ENCODE measurements at regions not wholly inside any gene's neighbourhood (a gene's known extent, or its start where the extent isn't known, plus 50 kb on each side); places are given as distances from the start of the nearest gene placed in this dataset.

DNA sequence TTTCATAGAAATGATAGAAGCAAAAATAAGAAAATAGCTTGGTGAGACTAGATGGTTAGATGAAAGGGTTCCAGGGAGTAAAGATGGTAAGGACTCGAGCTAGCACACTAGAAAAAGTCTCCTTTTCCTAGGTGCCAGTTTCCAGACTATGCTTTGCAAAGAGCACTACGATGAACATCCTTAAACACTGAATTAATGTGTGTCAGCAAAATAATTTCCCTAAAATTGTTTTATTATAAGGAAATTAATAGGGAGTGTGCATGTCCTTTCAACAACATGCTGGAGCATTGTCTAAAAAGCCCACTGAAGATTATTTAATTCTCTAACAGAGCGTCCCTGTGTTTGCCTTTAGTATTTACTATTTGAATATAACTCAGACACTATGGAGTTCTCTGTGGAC is 107.4 kb upstream of the NDUFV2 start:
- no peak overlapping the region for H2AFZ ChIP-seq (ENCODE audit: low read length)
- TF ChIP-seq EZH2phosphoT487 (IDR thresholded peaks at IDR 0.05; ENCODE audit: borderline replicate concordance) (no peak), CTCF (conservative IDR thresholded peaks at IDR 0.05; ENCODE audit: low read length) (no peak)

GRCh38 chr18:8996771-8997432 is 105.6 kb upstream of the NDUFV2 start:
- no peaks in the 10 kb centered on the region for H3K36me3 ChIP-seq (ENCODE audit: insufficient read depth, low read length)
- no peak overlapping the region for H3K4me2 ChIP-seq (ENCODE audit: low read depth, low read length, poor library complexity, severe bottlenecking)
- H3K4me1 ChIP-seq (ENCODE audit: insufficient read depth, low read length, poor library complexity, severe bottlenecking), result no peaks in the 10 kb centered on the region
- H2AFZ ChIP-seq (ENCODE audit: low read length), result no peak overlapping the region
- H3K9me2 ChIP-seq (replicated peaks; ENCODE audit: low read depth, low read length), result no peaks in the 10 kb centered on the region
- H3K79me2 ChIP-seq (ENCODE audit: insufficient read depth, low read length), result no peaks in the 10 kb centered on the region
- H3F3A ChIP-seq (ENCODE audit: low read depth), result no peaks in the 10 kb centered on the region
- no peak for TF ChIP-seq CTCF (conservative IDR thresholded peaks at IDR 0.05; ENCODE audit: low read length)
- no peak for TF ChIP-seq EZH2phosphoT487 (IDR thresholded peaks at IDR 0.05; ENCODE audit: borderline replicate concordance)
- H3K27me3 ChIP-seq (ENCODE audit: insufficient read depth, low read length, poor library complexity, severe bottlenecking), result no peaks in the 10 kb centered on the region
- no peak overlapping the region for H3K9ac ChIP-seq (ENCODE audit: low read depth, low read length, poor library complexity, severe bottlenecking)
- H3K4me3 ChIP-seq (ENCODE audit: low read length, poor library complexity, severe bottlenecking), result no peak overlapping the region
- no peaks in the 10 kb centered on the region for H3K9me3 ChIP-seq (ENCODE audit: insufficient read depth, low read depth, low read length)
- H4K20me1 ChIP-seq (ENCODE audit: insufficient read depth, low read length, poor library complexity, severe bottlenecking), result no peaks in the 10 kb centered on the region

More for the DNA sequence above, 107.4 kb upstream of the NDUFV2 start:
- H3K79me2 ChIP-seq (ENCODE audit: insufficient read depth, low read length), result no peaks in the 10 kb centered on the region
- no peak overlapping the region for H3K4me3 ChIP-seq (ENCODE audit: low read length, poor library complexity, severe bottlenecking)
- H3K4me1 ChIP-seq (ENCODE audit: insufficient read depth, low read length, poor library complexity, severe bottlenecking), result no peaks in the 10 kb centered on the region
- H4K20me1 ChIP-seq (ENCODE audit: insufficient read depth, low read length, poor library complexity, severe bottlenecking), result no peaks in the 10 kb centered on the region
- H3K4me2 ChIP-seq (ENCODE audit: low read depth, low read length, poor library complexity, severe bottlenecking), result no peak overlapping the region
- no peaks in the 10 kb centered on the region for H3K36me3 ChIP-seq (ENCODE audit: insufficient read depth, low read length)
- H3K27me3 ChIP-seq (ENCODE audit: insufficient read depth, low read length, poor library complexity, severe bottlenecking), result no peaks in the 10 kb centered on the region
- H3K9ac ChIP-seq (ENCODE audit: low read depth, low read length, poor library complexity, severe bottlenecking), result no peak overlapping the region
- H3F3A ChIP-seq (ENCODE audit: low read depth), result no peaks in the 10 kb centered on the region
- no peaks in the 10 kb centered on the region for H3K9me3 ChIP-seq (ENCODE audit: insufficient read depth, low read depth, low read length)
- H3K9me2 ChIP-seq (replicated peaks; ENCODE audit: low read depth, low read length), result no peaks in the 10 kb centered on the region

DNA sequence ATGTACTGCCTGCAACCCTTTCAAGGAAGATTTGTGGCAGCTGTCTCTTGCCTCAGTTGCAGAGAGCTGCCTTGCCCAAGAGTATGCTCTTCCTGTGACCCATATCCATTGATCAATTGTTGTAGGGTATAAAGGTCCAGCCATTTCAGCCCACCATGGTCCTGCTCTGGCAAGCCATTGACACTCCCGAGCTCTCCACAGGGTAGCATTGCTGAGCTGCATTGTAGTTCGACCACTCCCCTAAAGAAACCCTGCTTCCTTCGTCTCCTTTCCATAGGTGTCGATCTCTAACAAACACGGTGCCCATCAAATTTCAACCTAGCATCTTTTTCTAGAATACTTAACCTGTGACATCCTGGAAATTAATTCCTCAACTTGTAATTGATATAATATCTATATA is 104.9 kb upstream of the NDUFV2 start:
- no peaks in the 10 kb centered on the region for H4K20me1 ChIP-seq (ENCODE audit: insufficient read depth, low read length, poor library complexity, severe bottlenecking)
- no peaks in the 10 kb centered on the region for H3F3A ChIP-seq (ENCODE audit: low read depth)
- no peaks in the 10 kb centered on the region for H3K27me3 ChIP-seq (ENCODE audit: insufficient read depth, low read length, poor library complexity, severe bottlenecking)
- no peak for TF ChIP-seq EZH2phosphoT487 (IDR thresholded peaks at IDR 0.05; ENCODE audit: borderline replicate concordance)
- TF ChIP-seq CTCF (conservative IDR thresholded peaks at IDR 0.05; ENCODE audit: low read length), result no peak
- no peak overlapping the region for H2AFZ ChIP-seq (ENCODE audit: low read length)
- no peak overlapping the region for H3K4me2 ChIP-seq (ENCODE audit: low read depth, low read length, poor library complexity, severe bottlenecking)
- no peaks in the 10 kb centered on the region for H3K4me1 ChIP-seq (ENCODE audit: insufficient read depth, low read length, poor library complexity, severe bottlenecking)
- H3K9me2 ChIP-seq (replicated peaks; ENCODE audit: low read depth, low read length), result no peaks in the 10 kb centered on the region
- H3K4me3 ChIP-seq (ENCODE audit: low read length, poor library complexity, severe bottlenecking), result no peak overlapping the region
- H3K36me3 ChIP-seq (ENCODE audit: insufficient read depth, low read length), result no peaks in the 10 kb centered on the region
- no peaks in the 10 kb centered on the region for H3K9me3 ChIP-seq (ENCODE audit: insufficient read depth, low read depth, low read length)
- no peaks in the 10 kb centered on the region for H3K79me2 ChIP-seq (ENCODE audit: insufficient read depth, low read length)
- no peak overlapping the region for H3K9ac ChIP-seq (ENCODE audit: low read depth, low read length, poor library complexity, severe bottlenecking)
